Bronchial epithelial cell (primary cell): ENCODE measurements at regions not wholly inside any gene's neighbourhood (a gene's known extent, or its start where the extent isn't known, plus 50 kb on each side); places are given as distances from the start of the nearest gene placed in this dataset.

Experiments
- DNase-seq: peaks from one replicate; pipeline ENCODE4 v3.0.0-alpha.2; 2010; ENCODE audit warnings: low read depth
- FAIRE-seq: peaks from 2 replicates; lab custom pipeline; 2011; peaks lifted over from hg19 to GRCh38; lab: Jason Lieb, UNC
- H3K27me3 ChIP-seq: 2 replicates; pipeline ENCODE4 v1.5.1; 2011; ENCODE audit warnings: low read length; ENCODE audit not compliant: control insufficient read depth, insufficient read depth
- H3K36me3 ChIP-seq: 2 replicates; pipeline ENCODE4 v1.5.1; 2011; ENCODE audit warnings: low read length; ENCODE audit not compliant: control insufficient read depth, insufficient read depth
- H3K4me3 ChIP-seq: 2 replicates; pipeline ENCODE4 v1.5.1; 2011; ENCODE audit warnings: mild to moderate bottlenecking, low read depth, low read length, control low read depth
- CTCF ChIP-seq: IDR thresholded peaks from 2 replicates; pipeline ENCODE4 v1.5.1; 2011; ENCODE audit warnings: mild to moderate bottlenecking, moderate library complexity, low read length, control low read depth, inconsistent platforms; ENCODE audit not compliant: insufficient read depth, severe bottlenecking

GRCh38 chr2:240338274-240338673 is 97.2 kb upstream of the GPC1 start:
- no peak for TF ChIP-seq CTCF
- H3K36me3 ChIP-seq: no peaks in the 10 kb centered on the region
- FAIRE-seq: no peak
- DNase-seq: no peak
- H3K27me3 ChIP-seq: peaks cover 3% of the 10 kb centered on the region
- H3K4me3 ChIP-seq: no peak overlapping the region

GRCh38 chr2:240339411-240340360 is 95.8 kb upstream of the GPC1 start:
- DNase-seq (no peak), FAIRE-seq (no peak)
- no peak for TF ChIP-seq CTCF
- H3K36me3 ChIP-seq: no peaks in the 10 kb centered on the region
- H3K27me3 ChIP-seq: peaks cover 3% of the 10 kb centered on the region
- no peak overlapping the region for H3K4me3 ChIP-seq

GRCh38 chr2:240340361-240340761 is 95.1 kb upstream of the GPC1 start:
- no peak for FAIRE-seq
- DNase-seq: no peak
- no peak overlapping the region for H3K4me3 ChIP-seq
- no peak for TF ChIP-seq CTCF
- H3K36me3 ChIP-seq: no peaks in the 10 kb centered on the region
- H3K27me3 ChIP-seq: peaks cover 3% of the 10 kb centered on the region

GRCh38 chr2:240341064-240341463 is 94.4 kb upstream of the GPC1 start:
- H3K27me3 ChIP-seq: peaks cover 2% of the 10 kb centered on the region

GRCh38 chr2:240343548-240343947 is 91.9 kb upstream of the GPC1 start:
- no peaks in the 10 kb centered on the region for H3K36me3 ChIP-seq
- no peak for TF ChIP-seq CTCF
- no peaks in the 10 kb centered on the region for H3K27me3 ChIP-seq
- no peak for FAIRE-seq
- DNase-seq: peak; percentile 16
- H3K4me3 ChIP-seq: no peak overlapping the region

More at GRCh38 chr2:240341064-240341463, 94.4 kb upstream of the GPC1 start:
- FAIRE-seq: no peak
- no peak for TF ChIP-seq CTCF
- Histone ChIP-seq H3K4me3 (no peak overlapping the region), H3K36me3 (no peaks in the 10 kb centered on the region)
- no peak for DNase-seq
